HG02943 (cell line): ENCODE measurements at regions not wholly inside any gene's neighbourhood (a gene's known extent, or its start where the extent isn't known, plus 50 kb on each side); places are given as distances from the start of the nearest gene placed in this dataset.

Experiments used
- ATAC-seq: cut with Tn5 transposase; IDR thresholded peaks from one replicate; pipeline ENCODE4 v1.9.1; 2021; ENCODE audit warnings: mild to moderate bottlenecking, low read depth, moderate library complexity; ENCODE audit not compliant: unreplicated experiment

- no peak for ATAC-seq
Measured at GRCh38 chr1:185646202-185646683, 87.9 kb upstream of the HMCN1 start.

- no peak for ATAC-seq
Measured at GRCh38 chr1:185645686-185646085, 88.5 kb upstream of the HMCN1 start.

GRCh38 chr1:185645162-185645640 is 89.0 kb upstream of the HMCN1 start:
- no peak for ATAC-seq

DNA sequence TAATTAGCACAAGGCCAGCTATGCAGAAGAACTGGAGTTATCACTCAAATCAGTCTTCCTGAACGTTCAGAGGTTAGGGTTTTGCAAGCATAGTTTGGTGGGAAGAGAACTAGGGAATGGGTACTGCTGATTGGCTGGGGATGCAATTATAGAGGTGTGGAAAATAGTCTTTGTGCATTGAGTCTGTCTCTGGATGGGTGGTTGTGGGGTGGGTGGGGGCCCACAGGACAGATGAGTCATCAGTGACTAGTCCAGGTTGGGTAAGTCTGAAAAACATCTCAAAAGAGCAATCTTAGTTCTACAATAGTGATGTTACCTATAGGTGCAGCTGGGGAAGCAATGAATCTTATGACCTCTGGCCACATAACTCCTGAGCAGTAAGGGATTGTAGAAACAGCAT is 89.7 kb upstream of the HMCN1 start:
- no peak for ATAC-seq

GRCh38 chr1:185636848-185637247 is 97.3 kb upstream of the HMCN1 start:
- peak; percentile 99 for ATAC-seq

GRCh38 chr1:185634704-185635103 is 99.5 kb upstream of the HMCN1 start:
- ATAC-seq: no peak

- ATAC-seq: no peak
Measured at GRCh38 chr1:185632659-185633423, 101.3 kb upstream of the HMCN1 start.

- ATAC-seq: no peak
Measured at GRCh38 chr1:185631843-185632242, 102.3 kb upstream of the HMCN1 start.

DNA sequence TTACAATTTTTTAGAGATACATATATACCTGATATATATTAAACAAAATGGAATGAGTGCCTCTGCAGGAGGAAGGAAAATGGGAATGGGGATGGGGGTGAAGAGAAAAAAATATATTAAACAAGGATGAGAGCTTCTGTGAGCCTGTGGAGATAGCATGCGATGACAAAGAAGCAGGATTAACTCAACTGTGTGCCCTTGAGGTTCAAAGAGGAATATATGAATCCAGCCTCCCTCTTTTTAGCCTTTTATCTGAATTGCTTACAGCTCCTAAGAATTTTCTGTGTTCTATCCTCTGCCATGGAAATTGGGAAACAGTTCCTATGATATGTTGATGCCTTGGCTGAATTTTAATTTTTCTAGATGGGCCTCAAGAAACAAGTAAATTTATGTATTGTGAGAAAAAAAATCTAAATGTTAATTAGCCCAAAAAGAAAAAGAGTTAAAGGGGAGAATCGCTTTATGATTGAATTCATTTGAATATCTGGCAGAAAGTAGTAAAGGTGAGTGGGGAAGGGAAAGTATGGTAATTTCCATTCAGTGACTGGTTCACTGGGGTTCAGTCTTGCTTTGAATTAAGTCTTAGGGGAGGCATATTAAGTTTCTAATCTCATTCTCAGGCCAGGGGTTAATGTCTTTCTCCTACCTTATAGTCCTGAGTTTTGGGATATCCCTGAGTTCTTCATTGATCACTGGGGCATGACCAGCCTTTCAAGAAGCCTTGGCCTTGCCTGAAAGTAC is 106.3 kb upstream of the HMCN1 start:
- no peak for ATAC-seq

- no peak for ATAC-seq
Measured at GRCh38 chr1:185627171-185627570, 107.0 kb upstream of the HMCN1 start.

DNA sequence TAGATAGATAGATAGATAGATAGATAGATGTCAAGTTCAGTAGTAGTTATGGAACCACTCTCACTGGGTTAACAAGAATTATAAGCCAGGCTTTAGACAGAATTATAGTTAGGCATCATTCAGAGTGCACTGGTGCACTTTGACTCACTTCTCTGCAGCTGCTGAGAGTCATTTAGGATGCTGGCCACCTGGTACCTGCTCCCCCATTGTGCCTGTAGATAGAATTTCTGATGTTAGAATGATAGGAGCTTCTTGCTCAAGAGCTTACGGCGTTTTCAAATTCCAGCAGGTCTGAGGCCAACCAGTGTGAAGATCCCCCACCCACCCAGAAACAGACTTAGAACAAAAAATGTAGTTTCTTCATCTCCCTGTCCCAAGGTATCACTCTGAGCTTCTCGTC is 107.8 kb upstream of the HMCN1 start:
- no peak for ATAC-seq

DNA sequence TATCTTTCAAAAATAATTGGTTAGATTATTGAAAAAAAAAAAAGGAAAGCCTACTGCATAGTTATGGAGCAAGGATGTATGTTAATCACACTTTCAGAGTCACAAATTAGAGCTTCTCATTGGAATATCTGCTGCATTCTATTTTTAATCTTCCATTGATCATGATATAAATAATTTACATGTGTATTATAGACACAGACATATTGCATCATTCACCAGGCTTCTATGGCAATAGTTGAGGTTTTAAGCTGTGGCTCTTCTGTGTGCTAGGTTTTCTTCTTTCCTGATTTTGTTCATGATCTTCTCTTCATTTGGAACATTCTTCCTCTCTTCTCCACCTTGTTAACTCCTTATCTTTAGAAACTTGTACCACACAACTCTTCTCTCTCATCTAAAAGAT is 123.2 kb upstream of the HMCN1 start:
- no peak for ATAC-seq

DNA sequence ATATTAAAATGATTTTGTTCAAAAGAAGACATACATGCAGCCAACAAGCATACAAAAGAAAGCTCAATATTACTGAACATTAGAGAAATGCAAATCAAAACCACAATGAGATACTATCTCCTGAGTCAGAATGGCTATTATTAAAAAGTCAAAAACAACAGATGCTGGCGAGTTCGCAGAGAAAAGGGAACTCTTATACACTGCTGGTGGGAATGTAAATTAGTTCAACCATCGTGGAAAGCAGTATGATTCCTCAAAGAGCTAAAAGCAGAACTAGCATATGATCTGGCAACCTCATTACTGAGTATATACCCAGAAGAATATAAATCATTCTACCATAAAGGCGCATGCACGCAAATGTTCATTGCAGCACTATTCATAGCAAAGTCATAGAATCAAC is 126.0 kb upstream of the HMCN1 start:
- ATAC-seq: peak; percentile 65

GRCh38 chr1:185603158-185603557 is 131.0 kb upstream of the HMCN1 start:
- ATAC-seq: peak; percentile 61

DNA sequence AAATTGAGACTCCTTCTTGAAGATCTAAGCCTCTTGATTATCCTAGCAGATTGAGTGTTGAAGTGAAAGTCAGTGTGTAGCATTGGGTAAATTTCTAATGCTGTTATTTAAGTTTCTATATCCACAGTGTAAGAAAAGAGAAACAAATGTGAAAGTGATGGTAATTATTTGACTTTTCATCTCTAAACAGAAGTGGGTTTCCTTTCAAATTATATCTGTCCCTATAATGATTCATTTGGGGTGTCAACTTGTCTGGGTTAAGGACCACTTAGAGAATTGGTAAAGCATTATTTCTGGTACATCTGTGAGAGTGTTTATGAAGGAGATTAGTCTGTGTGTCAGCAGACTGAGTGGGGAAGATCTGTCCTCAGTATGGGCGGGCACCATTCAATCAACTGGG is 133.0 kb upstream of the HMCN1 start:
- ATAC-seq: no peak

- no peak for ATAC-seq
Measured at GRCh38 chr1:185600641-185601040, 133.6 kb upstream of the HMCN1 start.

- ATAC-seq: no peak
Measured at GRCh38 chr1:185598332-185598731, 135.9 kb upstream of the HMCN1 start.

DNA sequence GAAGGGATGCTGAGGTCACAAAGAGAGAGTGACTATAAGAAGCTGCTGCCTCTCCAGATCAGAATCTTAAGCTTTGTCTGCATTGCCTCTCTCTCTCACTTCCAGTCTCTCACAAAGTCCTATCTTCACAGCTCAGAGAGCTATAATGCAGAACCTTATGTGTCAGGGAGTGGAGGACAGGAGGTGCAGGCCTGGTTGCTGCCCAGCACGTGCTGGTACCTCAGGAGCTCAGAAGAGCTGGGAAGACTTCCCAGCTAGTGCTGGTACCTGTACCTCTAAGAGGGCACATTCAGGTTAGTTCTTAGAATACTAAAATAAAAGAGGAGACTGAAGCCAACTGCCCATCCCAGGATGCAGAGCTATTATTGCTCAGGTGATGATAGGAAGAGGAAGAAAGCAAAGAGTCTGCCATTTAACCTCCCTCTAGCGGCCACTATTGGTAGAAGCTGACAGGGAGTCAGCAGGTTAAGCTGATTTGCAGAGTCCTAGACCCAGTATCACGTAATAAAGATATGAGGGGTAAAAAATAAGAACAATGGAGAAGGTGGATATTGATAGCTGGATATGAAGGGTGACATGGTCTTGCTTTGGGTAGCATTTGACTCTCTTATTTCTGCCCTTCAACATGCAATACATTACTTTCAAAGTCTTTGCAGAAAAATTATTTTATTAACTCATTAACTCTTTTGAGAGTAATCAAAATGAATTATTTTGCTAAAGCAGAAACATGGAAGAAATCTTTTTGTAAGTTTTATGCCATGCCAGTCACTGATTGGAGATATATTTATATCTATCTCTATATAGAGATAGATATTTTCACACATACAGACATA is 138.1 kb upstream of the HMCN1 start:
- ATAC-seq: peak; percentile 73

- ATAC-seq: no peak
Measured at GRCh38 chr1:185594786-185595410, 139.3 kb upstream of the HMCN1 start.

DNA sequence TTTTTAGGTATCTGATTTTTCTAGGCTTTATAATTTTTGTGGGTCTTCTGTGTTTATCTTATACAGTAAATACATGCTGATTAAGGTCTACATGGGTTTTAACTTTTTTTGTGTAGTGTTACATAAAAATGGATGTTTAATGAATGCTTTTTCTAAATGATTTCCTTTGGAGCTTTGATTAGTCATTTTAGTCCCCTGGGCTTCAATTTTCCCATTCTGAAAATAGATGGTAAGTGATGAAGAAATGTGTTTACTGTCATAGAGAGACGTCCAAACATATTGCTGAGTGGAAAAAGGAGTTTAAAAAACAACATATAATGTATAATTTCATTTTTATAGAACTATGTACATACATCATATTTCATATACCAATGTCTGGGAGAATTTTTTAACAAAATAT is 140.9 kb upstream of the HMCN1 start:
- no peak for ATAC-seq
